NCI-H2107 treated with DMSO at 0.1 percent for 48 hours (cell line): ENCODE measurements at regions not wholly inside any gene's neighbourhood (a gene's known extent, or its start where the extent isn't known, plus 50 kb on each side); places are given as distances from the start of the nearest gene placed in this dataset.
"Not testable (repeated sequence)": the region's sequence is repeated elsewhere in the genome, so short reads cannot be mapped to it uniquely, and the experiment has no call there.

Source experiments
- DNase-seq: peaks from one replicate; lab custom pipeline; 2025; ENCODE audit not compliant: unreplicated experiment; lab: John Stamatoyannopoulos, UW

GRCh38 chr14:25699981-25700380, 650.0 kb upstream of the STXBP6 start:
- DNase-seq, result no peak

DNA sequence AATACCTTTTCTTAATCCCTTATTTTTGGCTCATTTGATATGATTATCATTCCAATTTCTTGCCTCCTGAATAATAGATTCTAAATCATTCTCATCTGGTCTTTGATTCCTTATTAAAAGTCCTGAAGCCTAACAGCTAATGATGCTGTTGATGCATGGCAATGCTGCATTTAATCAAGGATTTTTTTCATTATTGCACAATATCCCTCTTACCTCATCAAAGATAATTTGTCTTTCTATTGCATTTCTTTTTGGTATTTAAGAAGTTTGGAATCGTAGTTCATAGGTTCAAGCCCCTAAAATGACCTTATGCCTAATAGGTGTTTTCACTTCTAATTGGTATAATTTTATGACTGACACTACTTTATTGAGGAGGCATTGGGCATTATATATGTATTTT, 648.2 kb upstream of the STXBP6 start:
- DNase-seq, result no peak

DNA sequence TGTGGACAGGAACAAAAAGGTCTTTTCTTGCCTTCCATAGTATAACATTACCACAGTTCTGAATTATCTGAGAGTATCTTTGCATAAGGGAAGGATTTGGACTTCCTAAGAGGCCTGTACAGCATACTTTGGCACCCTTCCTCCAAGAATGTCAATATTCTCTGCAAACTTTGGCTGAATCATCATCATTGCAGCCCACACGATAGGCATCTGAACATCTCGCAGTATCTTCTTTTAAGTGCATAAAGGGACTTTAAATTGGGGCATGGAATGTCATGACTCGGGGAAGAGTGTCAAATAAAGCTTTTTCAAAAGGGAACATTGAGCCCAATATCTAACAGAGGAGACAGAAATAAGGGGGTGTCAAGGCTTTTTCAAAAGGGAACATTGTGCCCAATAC, 646.2 kb upstream of the STXBP6 start:
- no peak for DNase-seq

DNA sequence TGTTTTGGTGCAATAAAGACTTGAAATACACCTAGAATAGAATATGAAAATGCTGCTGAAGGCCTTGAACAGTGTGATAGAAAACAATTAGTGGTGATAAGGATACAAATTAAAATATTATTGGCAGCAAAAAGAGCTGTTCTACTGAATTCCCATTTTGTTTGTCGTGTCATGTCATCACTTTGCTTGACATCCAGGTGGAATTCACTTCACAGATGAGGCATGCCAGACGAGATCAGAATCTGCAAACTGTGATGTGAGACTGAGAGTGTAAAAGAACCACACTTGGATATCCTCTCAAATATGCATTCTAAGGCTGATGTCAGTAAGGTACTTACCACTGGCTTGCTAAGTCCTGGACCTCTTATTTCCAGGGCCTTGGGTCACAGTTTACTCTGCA, 635.1 kb upstream of the STXBP6 start:
- DNase-seq, result no peak

DNA sequence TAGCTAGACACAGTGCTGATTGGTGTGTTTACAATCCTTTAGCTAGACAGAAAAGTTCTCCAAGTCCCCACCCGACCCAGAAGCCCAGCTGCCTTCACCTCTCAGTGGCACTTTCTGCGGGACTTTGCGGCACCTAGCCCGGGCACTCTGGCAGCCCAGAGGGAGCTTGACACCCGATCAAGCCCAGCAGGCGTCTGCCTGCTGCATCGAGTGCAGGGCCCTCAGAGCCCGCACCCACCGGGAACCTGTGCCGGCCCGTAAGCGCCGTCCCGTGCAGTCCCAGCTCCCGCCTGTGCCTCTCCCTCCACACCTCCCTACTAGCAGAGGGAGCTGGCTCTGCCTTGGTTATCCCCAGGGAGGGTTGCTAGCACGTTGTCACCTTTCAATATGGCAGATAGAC, 631.0 kb upstream of the STXBP6 start:
- no peak for DNase-seq

DNA sequence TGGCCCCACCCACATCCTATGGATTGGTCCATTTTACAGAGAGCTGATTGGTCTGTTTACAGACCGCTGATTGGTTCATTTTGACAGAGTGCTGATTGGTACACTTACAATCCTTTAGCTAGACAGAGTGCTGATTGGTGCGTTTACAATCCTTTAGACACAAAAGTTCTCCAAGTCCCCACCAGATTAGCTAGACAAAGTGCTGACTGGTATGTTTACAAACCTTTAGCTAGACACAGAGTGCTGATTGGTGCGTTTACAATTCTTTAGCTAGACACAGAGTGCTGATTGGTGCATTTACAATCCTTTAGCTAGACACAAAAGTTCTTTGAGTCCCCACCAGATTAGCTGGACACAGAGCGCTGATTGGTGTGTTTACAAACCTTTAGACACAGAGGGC, 630.6 kb upstream of the STXBP6 start:
- DNase-seq, result not testable (repeated sequence)

GRCh38 chr14:25677111-25677510, 627.2 kb upstream of the STXBP6 start:
- no peak for DNase-seq

DNA sequence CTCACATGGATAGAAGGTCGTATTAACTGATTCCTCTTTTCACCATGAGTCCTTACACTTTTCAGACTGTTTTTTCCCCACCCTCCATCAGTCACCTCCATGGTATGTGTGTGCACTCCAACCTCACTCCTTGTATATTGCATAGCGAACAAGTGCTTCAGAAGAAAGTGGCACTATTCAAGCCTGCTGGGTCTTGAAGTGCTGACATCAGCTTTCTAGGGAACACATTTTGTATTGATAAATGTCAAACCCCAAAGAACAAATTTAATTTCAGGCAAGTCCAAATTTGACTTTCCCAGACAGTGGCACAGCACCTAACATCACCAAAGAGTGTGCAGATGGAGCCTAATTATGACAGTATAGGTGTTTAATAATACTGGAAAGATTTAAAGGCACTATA, 617.4 kb upstream of the STXBP6 start:
- no peak for DNase-seq

DNA sequence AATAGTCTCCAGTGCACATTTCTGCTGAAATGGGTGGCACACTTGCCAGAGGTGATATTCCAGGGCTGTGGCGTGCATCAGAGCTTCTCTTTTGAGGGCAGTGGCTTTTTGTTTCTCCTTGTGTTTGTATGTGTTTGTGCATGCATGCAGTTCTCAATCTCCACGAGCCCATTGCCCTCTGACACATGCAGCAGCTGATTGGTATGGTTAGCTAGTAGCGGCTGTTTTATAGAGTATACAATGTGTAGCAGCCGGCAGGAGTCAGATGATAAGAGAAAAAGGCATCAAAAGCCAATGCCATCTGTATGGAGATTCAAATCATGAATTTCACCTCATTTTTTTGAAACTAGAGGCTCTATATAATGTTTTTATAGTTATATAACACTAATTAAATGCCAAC, 616.9 kb upstream of the STXBP6 start:
- DNase-seq, result no peak

- DNase-seq, result no peak
Measured at GRCh38 chr14:25658988-25659387, 609.0 kb upstream of the STXBP6 start.

GRCh38 chr14:25630447-25630846, 580.5 kb upstream of the STXBP6 start:
- no peak for DNase-seq

DNA sequence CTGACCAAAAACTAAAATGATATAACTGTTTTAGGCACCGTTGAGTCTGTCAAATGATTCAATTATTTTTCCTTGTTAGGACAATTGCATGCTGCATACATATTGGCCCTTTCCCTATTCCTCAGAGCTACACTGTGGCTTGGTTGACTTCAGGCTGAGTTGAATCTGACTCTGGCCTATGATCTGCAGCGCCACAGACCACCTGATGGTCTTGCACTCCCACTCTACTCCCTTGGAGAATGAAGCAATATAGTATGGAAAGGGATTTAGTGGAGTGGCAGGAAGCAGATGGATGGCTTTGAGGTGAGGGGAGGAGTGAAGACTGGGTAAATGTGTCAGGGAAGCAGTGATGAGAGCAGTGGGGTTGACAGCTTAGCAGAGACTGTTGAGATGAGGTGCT, 579.0 kb upstream of the STXBP6 start:
- no peak for DNase-seq

DNA sequence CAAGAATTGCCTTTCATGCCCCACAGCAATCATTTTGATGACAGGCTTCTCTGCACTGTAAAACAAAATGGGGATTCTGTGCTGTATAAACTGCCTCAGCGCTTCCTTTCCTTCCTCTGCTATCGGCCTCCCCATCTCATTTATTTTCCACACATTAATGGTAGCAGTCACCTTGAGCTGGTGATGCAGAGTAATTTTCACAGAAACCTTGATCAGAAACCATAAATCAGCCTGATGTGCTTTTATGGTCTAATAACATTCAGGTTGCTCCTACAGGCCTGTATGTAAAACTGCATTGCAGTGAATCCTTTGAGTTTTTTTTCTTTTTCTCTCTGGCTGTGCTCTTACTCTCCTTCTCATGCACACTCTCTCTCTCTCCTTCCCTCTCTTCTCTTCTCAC, 578.4 kb upstream of the STXBP6 start:
- DNase-seq, result no peak

- no peak for DNase-seq
Measured at GRCh38 chr14:25626986-25627385, 577.0 kb upstream of the STXBP6 start.

- DNase-seq, result no peak
Measured at GRCh38 chr14:25622763-25623162, 572.8 kb upstream of the STXBP6 start.

DNA sequence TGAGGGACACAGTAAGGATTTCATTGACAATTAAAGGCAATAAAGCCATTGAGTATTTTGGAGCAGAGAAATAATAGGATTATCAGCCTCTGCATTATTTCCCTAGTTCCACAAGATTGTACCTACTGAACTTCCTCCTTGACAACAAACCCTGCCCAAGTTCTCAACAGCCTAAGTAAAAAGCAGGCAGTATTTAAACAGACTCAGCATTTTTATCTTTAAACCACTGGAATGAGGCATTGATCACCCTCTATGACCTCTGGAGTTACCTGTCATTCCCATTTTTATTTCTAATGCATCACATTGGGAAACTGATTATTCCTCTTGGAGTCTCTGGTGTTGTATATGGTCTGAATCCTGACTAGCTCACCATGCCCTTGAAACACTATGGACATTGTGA, 570.6 kb upstream of the STXBP6 start:
- DNase-seq, result no peak

DNA sequence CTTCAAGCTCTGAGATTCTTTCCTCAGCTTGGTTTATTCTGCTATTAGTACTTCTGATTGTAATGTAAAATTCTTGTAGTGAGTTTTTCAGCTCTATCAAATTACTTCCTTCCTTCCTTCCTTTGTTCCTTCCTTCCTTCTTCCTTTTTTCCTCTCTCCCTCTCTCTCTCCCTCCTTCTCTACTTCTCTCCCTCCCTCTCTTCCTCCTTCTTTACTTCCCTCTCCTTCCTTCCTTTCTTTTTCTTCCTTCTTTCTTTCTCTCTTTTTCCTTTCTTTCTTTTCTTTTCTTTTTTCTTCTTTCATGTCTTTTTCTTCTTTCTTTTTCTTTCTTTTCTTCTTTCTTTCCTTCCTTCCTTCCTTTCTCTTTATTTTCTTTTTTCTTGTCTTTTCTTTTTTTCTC, 565.2 kb upstream of the STXBP6 start:
- no peak for DNase-seq

DNA sequence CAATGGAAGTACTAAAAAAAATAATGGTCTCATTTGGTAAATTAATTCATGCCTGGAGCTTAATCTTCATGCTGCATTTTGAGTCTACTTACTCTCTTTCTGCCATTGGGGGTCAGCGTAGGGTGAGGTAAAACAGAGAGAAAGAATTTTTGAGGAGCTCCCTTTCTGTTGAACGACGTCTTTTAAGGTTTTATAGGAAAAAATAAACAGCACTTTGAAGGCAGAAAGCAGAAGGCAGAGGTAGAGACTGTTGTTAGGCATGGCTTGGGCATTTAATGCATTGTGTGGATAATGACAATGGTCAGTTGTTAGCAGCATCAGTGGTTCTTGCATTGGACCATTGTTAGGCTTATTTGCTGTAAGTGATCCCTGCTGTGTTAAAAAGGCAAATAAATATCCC, 557.2 kb upstream of the STXBP6 start:
- DNase-seq, result no peak

DNA sequence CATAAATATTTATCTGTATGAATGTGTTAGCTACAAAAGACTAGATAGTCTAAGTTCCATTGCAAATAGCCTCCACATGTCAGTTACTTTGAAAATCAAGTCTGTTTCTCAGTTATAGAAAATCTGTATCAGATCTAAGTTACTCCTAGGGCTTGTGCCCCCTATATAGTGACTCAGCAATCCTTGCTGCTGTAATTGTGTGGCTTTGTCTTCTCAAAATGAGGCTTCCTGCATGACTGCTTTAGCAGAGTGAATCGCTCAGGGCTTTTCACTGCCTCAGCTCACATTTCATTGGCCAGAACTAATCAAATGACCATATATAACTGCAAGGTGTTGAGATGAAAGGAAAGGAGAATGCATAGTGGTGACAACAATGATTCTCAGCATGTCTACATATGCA, 552.2 kb upstream of the STXBP6 start:
- DNase-seq, result no peak

DNA sequence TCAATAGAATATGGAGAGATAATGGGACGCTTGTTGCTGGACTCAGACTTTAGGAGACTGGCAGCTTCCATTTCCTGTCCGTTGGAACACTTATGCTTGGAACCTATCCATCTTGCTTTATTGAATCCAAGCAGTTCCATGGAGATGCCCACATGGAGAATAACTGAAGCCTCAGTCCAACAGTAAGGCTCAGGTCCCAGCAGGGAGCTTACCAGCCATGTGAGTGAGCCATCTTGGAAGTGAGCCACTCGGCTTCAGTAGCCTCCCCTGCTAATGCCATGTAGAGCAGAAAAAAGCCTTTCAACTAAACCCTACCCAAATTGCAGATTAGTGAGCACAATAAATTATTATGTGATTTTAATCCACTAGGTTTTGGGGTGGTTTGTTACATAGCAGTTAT, 538.8 kb upstream of the STXBP6 start:
- DNase-seq, result no peak

- DNase-seq, result no peak
Measured at GRCh38 chr14:25574628-25575325, 524.8 kb upstream of the STXBP6 start.

DNA sequence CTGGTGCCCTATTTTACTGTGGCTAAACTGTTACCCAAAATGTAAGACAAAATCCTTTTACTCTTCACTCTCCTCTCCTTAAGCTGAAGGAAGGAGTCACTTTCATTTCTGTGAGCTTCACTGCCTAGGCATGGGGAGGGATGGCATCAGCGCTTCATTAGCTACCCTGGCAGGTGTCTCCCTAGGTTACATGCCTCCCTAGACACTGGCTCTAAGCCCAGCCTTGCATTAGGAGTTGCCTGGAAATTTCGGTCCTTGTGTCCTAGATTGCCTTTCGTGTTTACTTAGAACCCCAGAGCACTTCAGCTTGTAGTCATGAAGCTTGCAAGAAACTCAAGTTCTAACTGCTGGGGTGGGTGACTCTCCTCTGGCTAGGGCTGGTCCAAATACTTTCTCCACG, 520.5 kb upstream of the STXBP6 start:
- DNase-seq, result no peak

DNA sequence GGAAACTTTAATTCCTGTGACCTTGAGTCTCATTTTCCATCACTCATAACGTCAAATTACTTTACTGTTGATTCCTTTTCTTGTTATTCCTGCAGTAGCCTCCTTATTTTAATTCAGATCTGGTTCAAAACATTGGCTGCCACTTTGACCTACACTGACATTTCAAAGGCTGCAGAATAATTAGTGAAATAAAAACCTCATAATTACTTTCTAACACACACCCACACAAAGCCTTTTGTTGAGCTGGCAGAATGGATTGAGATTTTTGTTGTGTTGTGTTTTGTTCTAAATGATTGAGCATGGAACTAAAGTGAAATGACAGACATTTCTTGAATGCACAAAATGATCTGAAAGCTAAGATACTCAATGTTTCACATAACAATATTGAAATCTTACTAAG, 507.5 kb upstream of the STXBP6 start:
- DNase-seq, result no peak

- DNase-seq, result no peak
Measured at GRCh38 chr14:25552826-25553225, 502.9 kb upstream of the STXBP6 start.
